HUES6 (cell line): ENCODE measurements at regions not wholly inside any gene's neighbourhood (a gene's known extent, or its start where the extent isn't known, plus 50 kb on each side); places are given as distances from the start of the nearest gene placed in this dataset.

ENCODE experiments used
- H3K27ac ChIP-seq: 2 replicates; pipeline ENCODE4 v1.7.0; 2013; ENCODE audit warnings: low read depth, mild to moderate bottlenecking, low read length, inconsistent platforms
- H3K27me3 ChIP-seq: 2 replicates; pipeline ENCODE4 v1.6.1; 2013; ENCODE audit warnings: low read length; ENCODE audit not compliant: control insufficient read depth, insufficient read depth
- H3K36me3 ChIP-seq: 2 replicates; pipeline ENCODE4 v1.6.1; 2013; ENCODE audit warnings: low read length; ENCODE audit not compliant: control insufficient read depth, insufficient read depth
- H3K4me1 ChIP-seq: 2 replicates; pipeline ENCODE4 v1.6.1; 2013; ENCODE audit warnings: low read length; ENCODE audit not compliant: control insufficient read depth, insufficient read depth
- H3K4me3 ChIP-seq: 2 replicates; pipeline ENCODE4 v1.5.1; 2013; ENCODE audit warnings: low read depth, low read length
- H3K9ac ChIP-seq: one replicate; pipeline ENCODE4 v1.6.1; 2013; ENCODE audit warnings: mild to moderate bottlenecking, low read length
- H3K9me3 ChIP-seq: 2 replicates; pipeline ENCODE4 v1.6.1; 2013; ENCODE audit warnings: low read depth, low read length; ENCODE audit not compliant: control insufficient read depth, insufficient read depth

DNA sequence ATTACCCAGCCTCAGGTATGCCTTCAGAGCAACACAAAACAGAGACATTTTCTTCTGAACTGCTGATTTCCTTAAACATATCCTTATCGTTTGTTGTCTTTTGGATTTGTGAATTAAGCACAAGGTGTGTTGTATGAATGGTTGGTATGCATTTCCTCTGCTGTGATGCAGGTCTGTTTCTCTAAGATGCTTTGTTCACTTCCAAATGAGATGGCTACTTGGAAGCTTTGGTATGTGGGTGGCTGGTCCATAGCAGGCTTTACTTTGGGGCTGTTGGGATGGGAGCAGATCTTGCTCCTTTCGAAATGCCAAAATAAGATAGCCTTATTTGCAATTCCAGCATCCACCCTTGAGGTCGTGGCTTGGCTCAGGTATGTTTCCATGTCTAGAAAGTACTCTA lies 257.2 kb downstream of the INSIG2 start:
- H3K4me3 ChIP-seq: no peak overlapping the region
- no peaks in the 10 kb centered on the region for H3K36me3 ChIP-seq
- H3K4me1 ChIP-seq: peaks cover 20% of the 10 kb centered on the region
- H3K27me3 ChIP-seq: no peaks in the 10 kb centered on the region
- no peak overlapping the region for H3K9ac ChIP-seq
- H3K9me3 ChIP-seq: no peaks in the 10 kb centered on the region
- H3K27ac ChIP-seq: no peak overlapping the region

DNA sequence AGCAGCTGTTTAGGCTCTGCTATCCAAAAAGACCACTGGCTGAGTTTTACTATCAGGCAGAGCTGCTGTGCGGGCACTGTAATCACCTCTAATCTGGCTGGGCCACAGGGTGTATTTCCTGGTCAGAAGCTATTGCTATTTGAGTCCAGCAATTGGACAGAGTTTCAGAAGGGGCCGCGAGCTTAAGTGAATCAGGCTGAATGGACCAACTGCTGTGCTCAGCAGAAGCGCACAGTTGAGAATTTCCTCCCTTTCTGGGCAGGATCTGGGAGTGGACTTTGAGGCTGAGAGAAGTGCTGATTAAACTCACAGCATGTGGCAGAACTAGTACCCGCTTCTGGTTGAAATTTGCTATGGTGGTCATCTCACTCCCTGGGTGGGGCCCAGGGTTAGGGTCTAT lies 251.8 kb downstream of the INSIG2 start:
- H3K27me3 ChIP-seq: no peaks in the 10 kb centered on the region
- peaks cover 6% of the 10 kb centered on the region; the same call in 1 of the 2 replicates for H3K9me3 ChIP-seq
- H3K27ac ChIP-seq: no peak overlapping the region
- no peaks in the 10 kb centered on the region for H3K36me3 ChIP-seq
- H3K4me1 ChIP-seq: peaks cover 13% of the 10 kb centered on the region
- H3K4me3 ChIP-seq: no peak overlapping the region
- H3K9ac ChIP-seq: no peak overlapping the region

DNA sequence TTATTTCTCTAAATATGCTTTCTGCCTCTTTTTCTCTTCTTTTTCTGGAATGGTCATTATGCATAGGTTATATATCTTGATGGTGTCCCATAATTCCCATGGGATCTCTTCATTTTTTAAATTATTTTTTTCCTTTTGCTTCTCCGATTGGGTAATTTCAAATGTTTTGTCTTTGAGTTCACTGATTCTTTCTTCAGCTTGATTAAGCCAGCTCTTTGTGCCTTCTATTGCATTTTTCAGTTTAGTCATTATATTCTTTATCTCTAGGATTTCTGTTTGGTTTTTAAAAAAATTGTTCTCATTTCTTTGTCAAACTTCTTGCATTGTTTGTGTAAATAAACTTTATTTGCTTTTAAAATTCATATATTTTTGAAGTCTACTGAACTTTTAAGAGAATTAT lies 251.1 kb downstream of the INSIG2 start:
- H3K36me3 ChIP-seq: no peaks in the 10 kb centered on the region
- no peaks in the 10 kb centered on the region for H3K27me3 ChIP-seq
- peaks cover 6% of the 10 kb centered on the region; the same call in 1 of the 2 replicates for H3K9me3 ChIP-seq
- no peak overlapping the region for H3K27ac ChIP-seq
- H3K9ac ChIP-seq: no peak overlapping the region
- H3K4me3 ChIP-seq: no peak overlapping the region
- H3K4me1 ChIP-seq: peaks cover 13% of the 10 kb centered on the region

DNA sequence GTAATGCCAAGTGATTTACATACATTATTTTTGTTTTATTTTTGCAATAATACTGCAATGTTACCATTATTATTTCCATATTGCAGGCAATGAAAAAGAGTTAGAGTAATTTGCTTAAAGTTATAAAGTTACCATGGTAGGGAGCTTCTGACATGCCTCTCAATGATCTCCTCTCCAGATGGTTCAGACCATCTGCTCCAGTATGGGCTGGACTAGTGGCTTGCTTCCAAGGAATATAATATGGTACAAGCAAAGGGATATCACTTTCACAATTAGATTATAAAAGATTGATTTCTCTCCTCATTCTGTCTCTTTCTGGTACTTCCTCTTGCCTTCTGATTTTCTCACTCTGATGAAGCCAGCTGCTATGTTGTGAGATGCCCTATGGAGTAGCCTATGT lies 245.4 kb downstream of the INSIG2 start:
- H3K9me3 ChIP-seq: peaks cover 3% of the 10 kb centered on the region; the same call in 1 of the 2 replicates
- no peak overlapping the region for H3K4me3 ChIP-seq
- H3K27me3 ChIP-seq: no peaks in the 10 kb centered on the region
- H3K9ac ChIP-seq: no peak overlapping the region
- no peaks in the 10 kb centered on the region for H3K4me1 ChIP-seq
- no peaks in the 10 kb centered on the region for H3K36me3 ChIP-seq
- no peak overlapping the region for H3K27ac ChIP-seq

DNA sequence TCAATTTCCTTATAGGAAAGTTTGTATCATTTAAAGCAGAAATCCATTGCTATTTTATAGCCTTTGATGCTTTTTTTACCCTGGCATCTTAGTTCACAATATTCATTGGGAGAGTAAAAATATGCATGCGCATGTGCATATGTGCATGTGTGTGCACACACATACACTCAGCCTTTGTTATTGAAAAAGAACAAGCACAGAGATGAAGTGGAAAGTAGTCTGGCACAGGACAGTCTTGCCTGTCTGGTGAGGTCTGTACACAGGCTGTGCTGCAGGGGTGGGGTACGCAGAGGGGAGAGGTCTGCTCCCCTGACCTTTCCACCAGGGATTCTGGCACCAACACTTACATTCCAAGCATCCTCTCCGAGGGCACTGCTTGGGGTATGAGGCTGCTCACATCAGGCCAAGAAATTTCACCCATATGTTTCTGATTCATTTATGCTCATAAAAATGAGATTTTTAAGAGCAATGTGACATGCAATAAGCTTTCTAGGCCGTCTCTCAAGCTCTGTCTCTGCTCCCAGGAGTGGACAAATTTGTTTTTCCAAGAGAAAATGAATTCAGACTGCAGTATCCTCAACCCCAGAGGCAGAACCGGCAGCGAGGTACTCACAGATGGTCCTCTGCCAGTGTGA lies 237.2 kb downstream of the INSIG2 start:
- Histone ChIP-seq H3K36me3 (no peaks in the 10 kb centered on the region), H3K27me3 (no peaks in the 10 kb centered on the region), H3K4me3 (no peak overlapping the region), H3K27ac (no peak overlapping the region), H3K9ac (no peak overlapping the region), H3K4me1 (peaks cover 22% of the 10 kb centered on the region), H3K9me3 (no peaks in the 10 kb centered on the region)

DNA sequence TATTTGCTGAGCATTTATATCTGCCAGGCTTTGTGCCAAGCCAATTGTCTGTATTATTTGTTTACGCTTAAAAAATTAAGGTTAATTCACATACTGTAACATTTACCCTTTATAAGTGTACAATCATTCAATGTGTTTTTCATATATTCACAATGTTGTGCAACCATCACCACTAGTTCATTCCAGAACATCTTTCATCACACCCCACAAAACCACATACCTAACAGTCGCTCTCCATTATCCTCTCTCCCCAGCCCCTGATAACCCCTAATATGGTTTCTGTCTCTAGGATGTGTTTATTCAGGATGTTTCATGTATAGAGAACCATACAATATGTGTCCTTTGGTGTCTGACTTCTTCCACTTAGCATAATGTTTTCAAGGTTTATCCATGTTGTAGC lies 234.1 kb downstream of the INSIG2 start:
- Histone ChIP-seq H3K9me3 (no peaks in the 10 kb centered on the region), H3K36me3 (no peaks in the 10 kb centered on the region), H3K4me1 (peaks cover 48% of the 10 kb centered on the region), H3K27ac (no peak overlapping the region), H3K4me3 (no peak overlapping the region), H3K9ac (no peak overlapping the region), H3K27me3 (no peaks in the 10 kb centered on the region)

DNA sequence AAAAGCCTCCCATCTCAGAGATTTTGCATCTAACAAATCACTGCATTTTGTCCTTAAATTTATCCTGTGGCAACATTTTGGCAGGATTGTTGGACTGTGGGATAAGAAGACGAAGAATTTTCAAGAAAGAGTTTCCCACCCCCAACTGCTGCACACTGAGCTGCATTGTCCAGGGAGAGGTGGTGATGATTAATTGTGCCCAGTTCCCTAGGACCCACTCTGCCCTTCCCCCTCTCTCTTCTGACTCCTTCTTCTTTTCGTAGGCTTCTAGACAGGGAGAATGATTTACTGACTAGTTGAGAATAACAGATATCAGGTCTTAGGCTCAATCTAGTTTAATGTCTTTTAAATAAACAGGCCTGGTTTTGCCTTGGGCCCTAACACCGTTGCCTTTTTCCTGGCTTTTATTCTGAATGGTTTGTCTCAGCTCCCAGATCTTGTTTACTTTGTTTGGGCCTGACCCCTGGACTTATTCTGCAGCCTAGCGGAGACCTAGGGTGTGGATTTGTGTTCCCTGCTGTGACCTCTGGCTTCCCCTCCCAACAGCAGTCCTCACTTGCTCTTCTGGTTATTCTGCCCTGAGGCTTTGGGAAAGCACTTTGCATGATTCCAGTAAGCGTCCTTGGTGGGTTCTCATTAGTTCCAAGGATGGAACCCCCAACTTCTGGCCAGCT lies 233.3 kb downstream of the INSIG2 start:
- Histone ChIP-seq H3K36me3 (no peaks in the 10 kb centered on the region), H3K27me3 (no peaks in the 10 kb centered on the region), H3K9me3 (no peaks in the 10 kb centered on the region), H3K9ac (peak overlapping the region; percentile 10), H3K4me3 (peak overlapping the region; percentile 15), H3K27ac (no peak overlapping the region; the same call in 1 of the 2 replicates), H3K4me1 (peaks cover 55% of the 10 kb centered on the region)

DNA sequence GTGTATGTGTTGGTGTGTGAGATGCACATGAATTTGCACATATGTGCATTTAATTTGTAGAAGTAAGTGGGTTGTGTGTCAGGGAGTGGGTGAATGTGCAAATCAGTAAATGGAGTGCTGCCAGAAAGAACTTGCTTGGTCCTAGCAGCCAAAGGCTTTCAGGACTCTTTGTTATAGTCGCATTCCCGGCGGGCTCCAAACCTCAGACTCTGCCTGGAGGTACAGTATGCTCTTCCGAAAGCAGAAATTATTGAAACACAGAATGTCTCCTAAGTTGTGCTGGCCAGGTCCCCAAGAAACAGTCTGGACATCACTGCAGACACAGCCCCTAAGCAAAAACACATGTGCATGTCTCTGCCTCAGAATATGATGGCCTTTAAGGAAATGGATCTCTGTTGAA lies 232.4 kb downstream of the INSIG2 start:
- peak overlapping the region; percentile 39 for H3K9ac ChIP-seq
- peak overlapping the region; percentile 35 for H3K4me3 ChIP-seq

DNA sequence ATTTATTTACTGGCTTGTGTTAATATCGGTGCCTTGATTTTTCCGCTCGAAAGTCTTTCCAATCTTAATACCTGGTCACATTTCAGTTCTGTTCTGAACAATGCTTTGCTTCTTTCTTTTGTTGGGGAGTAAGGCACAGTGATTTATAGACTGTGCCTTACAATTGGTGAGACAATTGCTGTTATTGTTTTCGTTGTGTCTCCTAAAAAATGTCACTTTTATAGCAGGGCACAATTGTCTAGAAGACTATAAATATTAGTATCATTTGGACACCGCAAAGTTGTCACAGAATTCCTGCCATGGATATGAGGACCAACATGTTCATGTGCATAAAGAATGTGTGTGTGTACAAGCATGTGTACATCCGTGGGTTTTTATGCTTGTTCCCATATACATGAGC lies 231.9 kb downstream of the INSIG2 start:
- Histone ChIP-seq H3K27me3 (no peaks in the 10 kb centered on the region), H3K27ac (peak overlapping the region; percentile 74), H3K9ac (peak overlapping the region; percentile 30), H3K36me3 (no peaks in the 10 kb centered on the region), H3K4me1 (peaks cover 60% of the 10 kb centered on the region), H3K4me3 (peak overlapping the region; percentile 35), H3K9me3 (no peaks in the 10 kb centered on the region)

More for the DNA sequence above, 232.4 kb downstream of the INSIG2 start:
- Histone ChIP-seq H3K4me1 (peaks cover 60% of the 10 kb centered on the region), H3K36me3 (no peaks in the 10 kb centered on the region), H3K27me3 (no peaks in the 10 kb centered on the region), H3K9me3 (no peaks in the 10 kb centered on the region), H3K27ac (peak overlapping the region; percentile 74)

DNA sequence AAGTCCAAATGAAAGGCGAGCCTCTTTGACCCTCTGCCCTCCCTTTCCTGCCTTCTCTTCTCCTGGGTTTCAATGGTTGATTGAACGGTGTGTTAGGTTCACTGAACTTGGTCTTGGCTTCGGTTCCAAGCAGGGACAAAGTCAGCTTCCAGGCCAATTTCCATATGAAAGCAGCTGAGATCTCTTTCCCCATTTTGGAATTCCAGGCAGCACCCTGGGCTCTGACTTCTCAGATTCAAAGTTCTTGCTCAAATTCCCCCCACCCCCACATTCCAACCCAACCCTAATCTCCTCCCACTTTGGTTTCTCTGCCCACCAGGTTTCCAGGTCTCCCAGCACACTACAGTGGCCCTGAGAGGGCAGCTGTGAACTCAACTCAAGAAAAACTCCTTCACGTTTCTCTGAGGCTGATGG lies 231.0 kb downstream of the INSIG2 start:
- H3K27me3 ChIP-seq: no peaks in the 10 kb centered on the region
- H3K4me1 ChIP-seq: peaks cover 61% of the 10 kb centered on the region
- H3K27ac ChIP-seq: peak overlapping the region; percentile 86
- H3K9ac ChIP-seq: peak overlapping the region; percentile 64
- no peaks in the 10 kb centered on the region for H3K9me3 ChIP-seq
- no peaks in the 10 kb centered on the region for H3K36me3 ChIP-seq
- H3K4me3 ChIP-seq: peak overlapping the region; percentile 41

DNA sequence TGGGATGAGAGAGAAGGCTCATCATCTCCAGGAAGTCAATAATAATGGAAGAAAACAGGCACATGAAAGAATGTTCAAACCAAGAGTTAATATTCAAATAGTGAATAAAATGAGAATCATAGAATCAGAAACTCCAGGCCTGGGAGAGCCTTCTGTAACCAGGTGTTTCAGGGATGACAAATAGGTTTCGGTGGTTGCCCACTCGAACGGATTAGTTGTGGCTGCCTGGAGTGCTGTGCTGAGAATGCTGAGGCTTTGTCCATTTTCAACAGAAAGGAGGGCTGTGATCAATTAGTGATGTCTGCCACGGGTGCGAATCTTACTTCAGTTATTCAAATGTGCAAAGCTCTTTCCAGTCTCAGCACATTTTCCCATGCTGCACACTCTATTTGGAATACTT lies 227.3 kb downstream of the INSIG2 start:
- H3K27me3 ChIP-seq: no peaks in the 10 kb centered on the region
- no peak overlapping the region for H3K27ac ChIP-seq
- peaks cover 62% of the 10 kb centered on the region for H3K4me1 ChIP-seq
- no peak overlapping the region for H3K9ac ChIP-seq
- no peaks in the 10 kb centered on the region for H3K36me3 ChIP-seq
- H3K9me3 ChIP-seq: no peaks in the 10 kb centered on the region
- H3K4me3 ChIP-seq: no peak overlapping the region
